Gastrocnemius medialis (tissue), 4 donors: ENCODE measurements at regions not wholly inside any gene's neighbourhood (a gene's known extent, or its start where the extent isn't known, plus 50 kb on each side); places are given as distances from the start of the nearest gene placed in this dataset.

Source experiments
- POLR2A ChIP-seq, 2 donors: fragments of 450-650 bp; IDR thresholded peaks; one replicate each; pipeline ENCODE4 v1.6.1; 2017; ENCODE audit warnings: antibody characterized with exemption in 2 of 2, mild to moderate bottlenecking in 2 of 2, moderate library complexity in 2 of 2
- TF ChIP-seq, protein P1 (sequence below), 5 experiments: fragments of 450-650 bp in 3 of 5; fragments of 200-600 bp in 2 of 5; sonication (generic) in 2 of 5; IDR thresholded peaks in 4 of 5; conservative IDR thresholded peaks in 1 of 5; 1 replicate in 4 of 5; 2 replicates in 1 of 5; pipeline ENCODE4 v1.5.1; 2016 to 2019; ENCODE audit warnings: antibody characterized with exemption in 5 of 5, mild to moderate bottlenecking in 3 of 5, moderate library complexity in 3 of 5

DNA sequence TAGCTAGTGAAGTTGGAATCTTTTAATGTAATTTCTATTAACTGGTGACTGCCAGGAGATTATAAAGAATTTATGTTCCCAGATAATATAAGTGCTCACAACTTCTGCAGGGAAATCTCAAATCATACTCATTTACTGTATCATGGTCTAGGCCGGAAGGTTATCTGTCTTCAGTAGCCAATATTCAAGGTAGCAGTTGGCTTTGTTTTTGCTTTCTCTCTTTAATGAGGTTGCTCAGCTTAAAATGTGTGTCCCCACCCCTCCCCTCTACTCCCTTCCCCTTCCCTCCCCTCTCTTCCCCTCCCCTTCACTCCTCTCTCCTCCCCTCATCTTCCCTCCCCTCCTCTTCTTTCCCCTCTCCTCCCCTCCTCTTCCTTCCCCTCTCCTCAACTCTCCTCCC, 117.6 kb downstream of the HPGD start:
- TF ChIP-seq, protein P1, sequence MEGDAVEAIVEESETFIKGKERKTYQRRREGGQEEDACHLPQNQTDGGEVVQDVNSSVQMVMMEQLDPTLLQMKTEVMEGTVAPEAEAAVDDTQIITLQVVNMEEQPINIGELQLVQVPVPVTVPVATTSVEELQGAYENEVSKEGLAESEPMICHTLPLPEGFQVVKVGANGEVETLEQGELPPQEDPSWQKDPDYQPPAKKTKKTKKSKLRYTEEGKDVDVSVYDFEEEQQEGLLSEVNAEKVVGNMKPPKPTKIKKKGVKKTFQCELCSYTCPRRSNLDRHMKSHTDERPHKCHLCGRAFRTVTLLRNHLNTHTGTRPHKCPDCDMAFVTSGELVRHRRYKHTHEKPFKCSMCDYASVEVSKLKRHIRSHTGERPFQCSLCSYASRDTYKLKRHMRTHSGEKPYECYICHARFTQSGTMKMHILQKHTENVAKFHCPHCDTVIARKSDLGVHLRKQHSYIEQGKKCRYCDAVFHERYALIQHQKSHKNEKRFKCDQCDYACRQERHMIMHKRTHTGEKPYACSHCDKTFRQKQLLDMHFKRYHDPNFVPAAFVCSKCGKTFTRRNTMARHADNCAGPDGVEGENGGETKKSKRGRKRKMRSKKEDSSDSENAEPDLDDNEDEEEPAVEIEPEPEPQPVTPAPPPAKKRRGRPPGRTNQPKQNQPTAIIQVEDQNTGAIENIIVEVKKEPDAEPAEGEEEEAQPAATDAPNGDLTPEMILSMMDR (IDR thresholded peaks at IDR 0.05 in 4 of 5, conservative IDR thresholded peaks at IDR 0.05 in 1 of 5): no peak
- TF ChIP-seq POLR2A (IDR thresholded peaks at IDR 0.05): no peak
